Mesenteric fat pad (tissue), 1 donor: ENCODE measurements at regions not wholly inside any gene's neighbourhood (a gene's known extent, or its start where the extent isn't known, plus 50 kb on each side); places are given as distances from the start of the nearest gene placed in this dataset.
"Not testable (repeated sequence)": the region's sequence is repeated elsewhere in the genome, so short reads cannot be mapped to it uniquely, and the experiment has no call there.

Source experiments
- DNase-seq: peaks from one replicate; pipeline ENCODE4 v3.0.0-alpha.2; 2020; ENCODE audit warnings: low spot score
- donor health status: DM: yes; HTN: yes; CAD: no.

GRCh38 chr12:58703866-58704265, 216.4 kb downstream of the LRIG3 start:
- DNase-seq: no peak

GRCh38 chr12:58704770-58705169, 215.5 kb downstream of the LRIG3 start:
- DNase-seq: not testable (repeated sequence)

GRCh38 chr12:58710901-58711300, 209.4 kb downstream of the LRIG3 start:
- DNase-seq: no peak

GRCh38 chr12:58711974-58712373, 208.3 kb downstream of the LRIG3 start:
- no peak for DNase-seq

- DNase-seq: no peak
Measured at GRCh38 chr12:58712976-58713375, 207.3 kb downstream of the LRIG3 start.

- DNase-seq: no peak
Measured at GRCh38 chr12:58719161-58719560, 201.1 kb downstream of the LRIG3 start.

GRCh38 chr12:58720421-58720820, 199.9 kb downstream of the LRIG3 start:
- no peak for DNase-seq

GRCh38 chr12:58725400-58726105, 194.8 kb downstream of the LRIG3 start:
- no peak for DNase-seq

GRCh38 chr12:58727521-58727920, 192.8 kb downstream of the LRIG3 start:
- DNase-seq: no peak

- DNase-seq: no peak
Measured at GRCh38 chr12:58728397-58728796, 191.9 kb downstream of the LRIG3 start.

- DNase-seq: no peak
Measured at GRCh38 chr12:58731096-58731495, 189.2 kb downstream of the LRIG3 start.

GRCh38 chr12:58732894-58733293, 187.4 kb downstream of the LRIG3 start:
- no peak for DNase-seq

GRCh38 chr12:58741226-58741625, 179.1 kb downstream of the LRIG3 start:
- DNase-seq: no peak

- DNase-seq: no peak
Measured at GRCh38 chr12:58745348-58746125, 174.8 kb downstream of the LRIG3 start.

GRCh38 chr12:58747533-58747932, 172.8 kb downstream of the LRIG3 start:
- DNase-seq: no peak

GRCh38 chr12:58750484-58750883, 169.8 kb downstream of the LRIG3 start:
- DNase-seq: no peak

- DNase-seq: no peak
Measured at GRCh38 chr12:58757422-58757821, 162.9 kb downstream of the LRIG3 start.

GRCh38 chr12:58759745-58760144, 160.6 kb downstream of the LRIG3 start:
- DNase-seq: not testable (repeated sequence)

- DNase-seq: no peak
Measured at GRCh38 chr12:58761308-58761707, 159.0 kb downstream of the LRIG3 start.

- DNase-seq: no peak
Measured at GRCh38 chr12:58764100-58764953, 156.0 kb downstream of the LRIG3 start.

GRCh38 chr12:58765076-58765475, 155.2 kb downstream of the LRIG3 start:
- no peak for DNase-seq
